ENCODE measurements at regions not wholly inside any gene's neighbourhood (a gene's known extent, or its start where the extent isn't known, plus 50 kb on each side); places are given as distances from the start of the nearest gene placed in this dataset.

DNA sequence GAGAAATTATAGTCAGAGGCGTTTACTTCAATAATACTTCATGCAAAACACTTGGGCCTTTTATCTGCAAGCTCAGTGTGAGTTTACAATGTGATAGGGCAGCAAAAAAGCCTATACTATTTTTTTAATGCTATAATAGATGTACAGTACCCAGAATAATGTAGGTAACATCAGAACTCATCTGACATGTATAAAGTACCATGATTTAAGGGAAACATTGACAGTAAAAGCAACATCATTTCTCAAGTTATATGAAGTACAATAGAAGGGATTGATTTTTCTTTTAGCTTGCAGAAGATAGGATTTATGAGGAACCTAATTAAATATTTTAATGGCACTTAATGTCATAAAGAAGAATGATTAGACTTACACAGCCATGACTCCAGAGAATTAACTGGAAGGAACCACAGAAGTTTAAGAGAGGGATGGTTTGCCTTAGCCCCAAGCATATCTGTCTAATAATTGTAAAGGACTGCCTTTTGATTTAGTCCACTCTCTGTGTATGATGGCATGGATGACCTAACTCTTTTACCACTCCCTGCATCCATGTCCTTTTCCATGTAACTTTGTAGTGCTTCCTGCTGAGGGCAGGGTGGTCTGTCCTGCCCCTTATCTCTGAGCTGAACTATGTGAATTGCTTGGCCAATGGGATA is 55.9 kb upstream of the MIS18BP1 start:
- no peak for DNase-seq
